Mononuclear cell (primary cell): ENCODE measurements at regions not wholly inside any gene's neighbourhood (a gene's known extent, or its start where the extent isn't known, plus 50 kb on each side); places are given as distances from the start of the nearest gene placed in this dataset.

Experiments used
- H3K27me3 ChIP-seq: 2 replicates; pipeline ENCODE4 v1.6.0; 2011; ENCODE audit warnings: low read length, control low read depth; ENCODE audit not compliant: insufficient read depth
- H3K4me1 ChIP-seq: 2 replicates; pipeline ENCODE4 v1.5.1; 2011; ENCODE audit warnings: mild to moderate bottlenecking, low read length, control low read depth; ENCODE audit not compliant: insufficient read depth
- H3K4me3 ChIP-seq: 2 replicates; pipeline ENCODE4 v1.5.1; 2011; ENCODE audit warnings: mild to moderate bottlenecking, low read length, moderate library complexity
- H3K9me3 ChIP-seq: 2 replicates; pipeline ENCODE4 v1.5.1; 2011; ENCODE audit warnings: low read depth, mild to moderate bottlenecking, control low read depth, low read length

DNA sequence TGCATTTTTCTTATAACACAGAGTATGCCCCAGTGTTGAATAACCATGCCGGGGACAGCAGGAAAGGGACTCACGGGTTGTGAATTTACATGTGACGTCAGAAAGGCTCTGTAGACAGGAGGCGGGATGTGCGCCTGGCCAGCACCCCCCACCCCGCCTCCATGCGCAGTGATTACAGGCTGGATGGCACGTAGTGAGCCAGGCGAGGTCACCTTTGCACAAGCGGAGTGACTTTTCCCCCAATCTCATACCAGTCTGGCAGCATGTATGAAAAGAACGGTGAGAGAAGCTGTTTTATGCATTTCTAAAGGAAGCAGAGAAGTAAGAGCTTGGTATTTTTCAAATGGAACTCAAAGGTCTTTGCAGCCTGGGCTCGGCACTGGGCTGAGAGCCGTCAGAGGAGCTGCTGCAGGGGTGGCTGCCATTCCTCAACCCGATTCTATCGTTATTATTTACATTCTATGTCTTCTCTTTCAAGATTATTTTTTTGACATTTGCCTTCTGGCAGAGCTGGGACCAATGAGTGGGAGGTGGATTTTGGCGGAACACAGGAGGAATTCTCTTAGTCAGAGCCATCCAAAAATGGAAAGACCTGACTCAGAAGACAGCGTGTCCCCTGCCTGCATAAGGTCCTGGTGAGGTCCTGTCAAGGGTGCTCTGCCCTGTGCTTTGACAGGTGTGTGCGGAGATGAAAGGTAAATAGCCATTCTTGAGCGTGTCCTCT, 115.6 kb upstream of the SLC45A1 start:
- Histone ChIP-seq H3K4me1 (peaks cover 18% of the 10 kb centered on the region), H3K9me3 (no peaks in the 10 kb centered on the region), H3K4me3 (no peak overlapping the region), H3K27me3 (no peaks in the 10 kb centered on the region)

DNA sequence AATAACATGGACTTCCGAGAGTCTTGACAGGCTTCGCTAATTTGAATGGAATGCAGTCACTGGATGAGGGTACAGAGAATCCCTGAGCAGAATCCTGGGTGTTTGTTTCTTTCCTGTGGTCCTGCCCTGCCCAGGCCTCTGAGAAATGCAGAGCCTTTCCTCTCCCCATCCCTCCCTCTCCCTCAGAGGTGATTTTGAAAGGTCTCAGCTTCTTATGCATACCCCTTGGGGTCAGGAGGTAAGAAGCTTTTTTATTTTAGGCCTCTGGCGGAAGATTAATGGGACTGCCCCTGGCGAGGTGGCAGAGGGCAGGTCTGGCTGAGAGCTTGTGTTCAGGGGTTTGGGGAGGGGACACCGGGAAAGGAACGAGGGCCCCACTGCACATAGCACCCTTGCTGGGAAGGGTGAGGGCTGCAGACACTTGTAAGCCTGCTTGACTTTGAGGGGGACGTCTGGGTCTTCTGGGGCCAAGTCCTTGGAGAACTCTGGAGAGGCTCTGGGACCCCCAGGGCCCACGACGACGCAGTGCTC, 116.5 kb upstream of the SLC45A1 start:
- Histone ChIP-seq H3K4me1 (peaks cover 18% of the 10 kb centered on the region), H3K9me3 (no peaks in the 10 kb centered on the region), H3K4me3 (no peak overlapping the region), H3K27me3 (no peaks in the 10 kb centered on the region)

DNA sequence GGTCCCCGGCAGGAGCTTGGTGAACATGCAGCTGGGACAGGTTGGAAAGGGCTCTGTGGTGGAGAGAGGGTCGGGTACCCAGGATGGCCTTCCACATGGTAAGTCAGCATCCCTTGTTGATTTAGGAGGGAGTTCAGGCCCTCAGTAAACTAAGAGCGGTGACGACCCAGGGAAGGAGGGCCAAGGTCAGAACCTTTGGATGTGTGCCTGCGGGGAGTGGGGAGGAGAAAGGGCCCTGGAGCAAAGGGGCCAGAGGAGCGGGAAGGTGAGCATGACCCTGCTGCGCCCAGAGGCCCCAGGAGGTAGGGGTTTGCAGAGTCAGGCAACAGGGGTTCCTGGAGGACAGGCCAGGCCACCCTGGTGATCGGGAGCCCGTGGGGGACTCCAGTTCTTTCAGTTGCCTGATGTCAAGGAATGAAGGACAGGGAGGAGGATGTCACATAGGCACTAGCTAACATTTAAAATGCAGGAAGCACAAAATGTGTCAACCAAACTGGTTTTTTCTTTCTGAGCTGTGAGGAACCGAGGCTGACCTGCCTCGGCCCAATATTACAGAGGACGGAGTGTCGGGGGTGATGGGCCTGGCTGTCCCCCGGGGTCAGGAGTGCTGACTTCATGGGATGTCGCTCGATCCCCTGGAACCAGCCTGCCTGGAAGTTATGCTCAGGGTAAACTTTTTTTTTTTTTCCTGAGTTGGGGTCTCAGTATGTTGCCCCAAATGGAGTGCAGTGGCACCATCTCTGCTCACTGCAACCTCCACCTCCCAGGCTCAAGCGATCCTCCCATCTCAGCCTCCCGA, 117.4 kb upstream of the SLC45A1 start:
- Histone ChIP-seq H3K4me1 (peaks cover 18% of the 10 kb centered on the region), H3K9me3 (no peaks in the 10 kb centered on the region), H3K4me3 (no peak overlapping the region), H3K27me3 (no peaks in the 10 kb centered on the region)

DNA sequence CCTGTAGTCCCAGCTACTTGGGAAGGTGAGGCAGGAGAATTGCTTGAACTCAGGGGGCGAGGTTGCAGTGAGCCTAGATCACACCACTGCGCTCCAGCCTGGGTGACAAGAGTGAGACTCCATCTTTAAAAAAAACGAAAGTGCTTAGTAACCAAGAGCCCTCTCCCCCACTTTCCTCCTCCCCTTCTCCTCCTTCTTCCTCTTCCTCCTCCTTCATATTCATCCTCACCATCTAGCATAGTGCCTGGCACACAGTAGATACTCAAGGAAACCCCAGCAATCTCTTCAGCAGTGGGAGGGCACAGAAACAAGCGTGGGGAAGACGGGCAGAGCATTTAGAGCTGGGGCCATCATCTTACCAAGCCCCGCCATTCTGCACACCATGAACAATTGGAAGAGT, 119.4 kb upstream of the SLC45A1 start:
- Histone ChIP-seq H3K27me3 (no peaks in the 10 kb centered on the region), H3K9me3 (no peaks in the 10 kb centered on the region), H3K4me3 (no peak overlapping the region), H3K4me1 (peaks cover 9% of the 10 kb centered on the region)

DNA sequence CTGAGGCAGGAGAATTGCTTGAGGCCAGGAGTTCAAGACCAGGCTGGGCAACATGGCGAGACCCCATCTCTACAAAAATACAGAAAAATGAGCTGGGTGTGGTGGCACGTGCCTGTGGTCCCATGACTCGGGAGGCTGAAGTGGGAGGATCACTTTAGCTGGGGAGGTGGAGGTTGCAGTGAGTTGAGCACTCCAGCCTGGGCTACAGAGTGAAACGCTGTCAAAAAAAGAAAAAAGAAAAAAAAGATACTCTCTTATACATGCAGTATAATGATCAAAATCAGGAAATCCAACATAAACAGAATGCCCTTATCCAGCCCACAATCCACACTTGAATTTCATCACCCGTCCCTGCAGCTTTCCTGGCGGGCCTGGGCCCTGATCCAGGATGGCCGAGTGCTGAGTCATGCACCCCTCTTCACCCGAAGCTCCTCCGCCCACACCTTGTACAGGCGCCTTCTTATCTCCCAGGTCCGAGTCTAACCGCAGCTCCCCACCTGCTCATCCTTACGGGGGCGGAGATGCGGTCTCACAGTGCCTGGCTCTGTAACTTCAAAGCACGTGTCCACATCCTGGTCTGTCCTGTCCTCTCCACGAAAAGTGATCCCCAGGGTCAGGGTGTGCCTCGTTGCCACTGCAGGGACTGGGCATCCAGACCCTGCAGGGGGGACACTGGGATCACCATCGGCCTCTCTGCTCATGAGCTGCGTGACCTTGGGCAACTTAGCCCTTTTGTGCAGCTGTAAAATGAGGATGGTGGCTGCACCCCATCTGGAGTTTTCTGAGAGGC, 120.2 kb upstream of the SLC45A1 start:
- Histone ChIP-seq H3K9me3 (no peaks in the 10 kb centered on the region), H3K4me1 (peaks cover 9% of the 10 kb centered on the region), H3K27me3 (no peaks in the 10 kb centered on the region), H3K4me3 (no peak overlapping the region)

DNA sequence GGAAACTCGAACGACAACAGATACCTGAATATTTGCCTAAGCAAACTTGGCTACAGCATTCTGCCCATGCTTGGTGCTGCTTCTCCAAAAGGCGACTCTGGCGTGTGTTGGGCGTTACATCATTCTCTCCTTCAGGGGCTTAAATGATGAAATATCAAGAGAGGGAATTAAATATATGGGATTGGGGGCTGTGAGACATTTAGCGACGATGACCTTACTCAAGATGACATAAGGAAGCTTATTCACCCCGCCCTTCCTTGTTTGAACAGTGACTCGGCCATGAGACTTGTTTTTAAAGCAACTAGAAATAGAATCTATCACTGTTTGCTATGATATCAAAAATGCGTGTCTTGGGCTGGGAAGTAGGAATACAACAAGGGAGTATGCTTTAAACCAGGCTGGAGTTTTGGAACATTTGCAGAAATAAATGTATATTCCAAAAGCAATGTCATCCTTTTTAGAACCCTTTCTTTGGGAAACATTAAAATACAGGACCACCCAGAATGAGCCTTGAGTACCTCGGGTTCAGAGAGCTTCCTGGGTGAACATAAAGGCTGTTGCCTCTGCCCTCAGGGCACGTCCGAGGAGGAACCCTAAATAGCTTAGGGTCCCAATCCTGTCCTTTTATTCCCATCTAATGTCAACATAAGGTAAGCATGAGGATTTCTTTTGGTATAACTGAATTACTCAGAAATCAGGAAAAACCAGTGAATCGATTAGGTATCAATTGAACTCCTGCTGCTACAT, 123.3 kb upstream of the SLC45A1 start:
- Histone ChIP-seq H3K4me3 (no peak overlapping the region), H3K27me3 (no peaks in the 10 kb centered on the region), H3K9me3 (no peaks in the 10 kb centered on the region), H3K4me1 (peaks cover 9% of the 10 kb centered on the region)

DNA sequence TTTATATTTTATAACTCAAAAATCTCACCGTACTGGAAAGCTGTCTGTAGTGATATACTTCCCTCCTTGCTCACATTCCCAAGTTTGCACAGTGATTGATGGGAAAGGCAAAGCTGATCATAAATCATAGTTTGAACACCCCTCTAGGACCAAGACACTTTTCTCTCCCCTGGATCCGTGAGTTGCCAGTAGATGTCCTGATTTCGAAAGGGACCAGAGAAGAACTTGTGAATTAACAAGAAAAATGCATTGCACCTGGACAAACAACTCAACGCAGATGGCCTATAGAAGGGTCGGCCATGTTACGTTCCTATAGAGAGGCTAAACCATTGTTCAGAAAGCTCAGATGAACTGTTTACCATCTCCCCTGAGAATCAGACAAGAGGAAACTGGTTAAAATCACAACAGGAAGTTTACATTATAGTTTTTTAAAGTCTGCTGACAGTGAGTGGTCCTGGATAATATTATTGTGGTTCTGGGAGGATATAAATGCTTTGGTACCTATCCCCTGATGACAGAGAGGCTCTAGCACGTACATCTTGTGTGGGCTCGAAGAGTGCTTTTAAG, 124.0 kb upstream of the SLC45A1 start:
- H3K4me3 ChIP-seq: no peak overlapping the region
- H3K4me1 ChIP-seq: peaks cover 9% of the 10 kb centered on the region
- H3K9me3 ChIP-seq: no peaks in the 10 kb centered on the region
- H3K27me3 ChIP-seq: no peaks in the 10 kb centered on the region

DNA sequence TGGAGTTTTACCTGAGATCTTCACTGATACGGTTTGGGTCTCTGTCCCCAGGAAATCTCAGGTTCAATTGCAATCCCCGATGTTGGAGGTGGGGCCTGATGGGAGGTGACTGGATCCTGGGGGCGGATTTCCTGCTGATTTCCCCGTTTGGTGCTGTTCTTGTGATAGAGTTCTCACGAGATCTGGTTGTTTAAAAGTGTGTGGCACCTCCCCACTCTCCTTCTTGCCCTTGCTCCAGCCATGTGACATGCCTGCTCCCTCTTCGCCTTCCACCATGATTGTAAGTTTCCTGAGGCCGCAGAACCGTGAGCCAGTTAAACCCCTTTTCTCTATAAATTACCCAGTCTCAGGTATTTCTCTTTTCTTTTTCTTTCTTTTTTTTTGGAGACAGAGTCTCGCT, 126.4 kb upstream of the SLC45A1 start:
- Histone ChIP-seq H3K27me3 (no peaks in the 10 kb centered on the region), H3K9me3 (no peaks in the 10 kb centered on the region), H3K4me1 (peaks cover 4% of the 10 kb centered on the region), H3K4me3 (no peak overlapping the region)

DNA sequence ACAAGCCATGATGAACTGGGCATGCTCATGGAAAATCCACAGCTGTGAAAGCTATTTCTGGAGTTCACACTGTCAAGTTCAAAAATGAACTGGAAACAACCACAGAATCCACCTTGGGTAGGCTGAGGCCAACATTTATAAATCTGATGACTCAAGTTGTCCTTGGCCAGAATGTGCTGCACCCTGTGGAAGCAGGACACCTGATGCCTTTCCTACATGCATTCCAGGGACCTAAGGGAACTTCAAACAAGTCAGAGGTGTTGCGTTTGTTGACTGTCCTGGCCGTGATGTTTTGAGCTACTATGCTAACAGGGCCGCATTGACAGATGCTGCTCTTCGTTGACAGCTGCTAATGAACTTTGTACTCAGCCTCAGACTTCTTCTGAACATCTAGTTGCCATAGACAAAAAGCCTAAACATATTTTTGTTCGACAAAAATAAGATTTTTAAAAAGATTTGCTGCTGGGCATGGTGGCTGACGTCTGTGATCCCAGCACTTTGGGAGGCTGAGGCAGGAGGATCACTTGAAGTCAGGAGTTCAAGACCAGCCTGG, 127.9 kb upstream of the SLC45A1 start:
- H3K9me3 ChIP-seq: no peaks in the 10 kb centered on the region
- H3K4me3 ChIP-seq: no peak overlapping the region
- H3K4me1 ChIP-seq: peaks cover 4% of the 10 kb centered on the region
- no peaks in the 10 kb centered on the region for H3K27me3 ChIP-seq

DNA sequence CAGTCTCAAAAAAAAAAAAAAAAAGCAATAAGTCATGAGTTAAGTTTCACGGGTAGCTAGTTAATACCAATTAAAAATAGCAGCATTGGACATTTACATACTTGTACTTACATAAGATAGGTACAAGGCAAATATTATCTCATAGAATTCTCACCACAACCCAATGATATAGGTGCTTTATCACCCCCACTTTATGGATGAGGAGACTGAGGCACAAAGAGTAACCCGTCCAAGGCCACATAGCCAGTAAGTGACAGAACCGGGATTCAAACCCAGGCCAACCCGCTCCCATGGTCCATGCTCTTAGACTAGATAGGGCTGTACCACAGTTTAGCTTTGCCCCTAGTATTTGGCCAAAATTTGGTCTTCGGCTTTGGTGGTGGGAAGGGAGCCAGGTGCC, 132.5 kb upstream of the SLC45A1 start:
- Histone ChIP-seq H3K4me1 (peaks cover 4% of the 10 kb centered on the region), H3K4me3 (no peak overlapping the region), H3K27me3 (no peaks in the 10 kb centered on the region), H3K9me3 (no peaks in the 10 kb centered on the region)

DNA sequence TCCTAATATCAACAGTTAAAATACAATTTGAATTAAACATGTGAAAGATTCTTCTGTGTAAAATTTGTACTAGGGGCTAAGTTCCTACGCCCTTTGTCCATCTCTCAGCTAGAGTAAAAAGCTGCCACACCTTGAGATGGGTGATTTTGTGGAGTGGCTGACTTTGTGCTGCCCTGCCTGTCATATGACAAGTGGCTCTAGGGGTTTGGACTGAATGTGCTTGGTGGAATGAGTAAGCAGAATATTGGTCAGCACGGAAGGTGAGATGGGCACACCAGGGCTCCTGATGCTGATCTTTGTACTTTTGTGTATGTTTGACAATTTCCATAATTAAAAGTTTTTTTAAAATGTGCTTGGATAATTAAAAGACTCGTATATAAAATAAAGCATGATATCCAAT, 133.6 kb upstream of the SLC45A1 start:
- Histone ChIP-seq H3K27me3 (no peaks in the 10 kb centered on the region), H3K4me3 (no peak overlapping the region), H3K9me3 (peaks cover 2% of the 10 kb centered on the region), H3K4me1 (peaks cover 4% of the 10 kb centered on the region)

DNA sequence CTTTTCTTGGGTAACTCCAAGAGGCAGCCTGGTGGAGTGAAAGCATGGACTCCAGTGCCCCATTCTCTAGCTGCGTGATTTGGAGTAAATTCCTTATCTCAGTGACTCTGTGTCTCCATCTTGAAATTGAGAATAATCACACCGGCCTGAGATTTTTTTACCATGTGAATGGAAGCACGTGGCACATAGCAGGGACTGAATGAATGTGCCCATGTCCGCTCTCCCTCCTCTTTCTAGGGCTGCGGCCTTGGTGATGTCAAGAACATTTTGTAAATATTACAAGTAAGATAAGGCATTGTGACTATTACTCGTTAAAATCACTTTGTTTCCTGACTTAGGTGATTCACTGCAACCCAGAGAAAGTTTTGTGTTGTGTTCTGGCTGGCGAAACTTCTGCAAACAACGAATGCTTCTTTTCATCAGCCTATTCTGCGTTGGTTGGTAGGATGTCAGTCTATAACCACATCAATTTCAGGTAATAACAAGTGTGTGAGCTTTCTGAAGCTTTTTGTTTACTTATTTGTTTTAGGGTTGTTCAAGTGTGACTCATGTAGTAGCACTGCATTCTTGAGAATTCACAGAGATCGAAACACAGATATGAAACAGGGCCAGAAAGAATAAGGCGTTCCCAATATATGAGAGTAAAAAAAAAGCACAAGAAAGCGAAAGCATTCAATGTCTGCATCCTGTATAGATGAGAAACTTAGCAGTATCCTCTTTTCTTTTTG, 135.7 kb upstream of the SLC45A1 start:
- Histone ChIP-seq H3K4me1 (peaks cover 4% of the 10 kb centered on the region), H3K9me3 (peaks cover 11% of the 10 kb centered on the region), H3K27me3 (no peaks in the 10 kb centered on the region), H3K4me3 (no peak overlapping the region)

DNA sequence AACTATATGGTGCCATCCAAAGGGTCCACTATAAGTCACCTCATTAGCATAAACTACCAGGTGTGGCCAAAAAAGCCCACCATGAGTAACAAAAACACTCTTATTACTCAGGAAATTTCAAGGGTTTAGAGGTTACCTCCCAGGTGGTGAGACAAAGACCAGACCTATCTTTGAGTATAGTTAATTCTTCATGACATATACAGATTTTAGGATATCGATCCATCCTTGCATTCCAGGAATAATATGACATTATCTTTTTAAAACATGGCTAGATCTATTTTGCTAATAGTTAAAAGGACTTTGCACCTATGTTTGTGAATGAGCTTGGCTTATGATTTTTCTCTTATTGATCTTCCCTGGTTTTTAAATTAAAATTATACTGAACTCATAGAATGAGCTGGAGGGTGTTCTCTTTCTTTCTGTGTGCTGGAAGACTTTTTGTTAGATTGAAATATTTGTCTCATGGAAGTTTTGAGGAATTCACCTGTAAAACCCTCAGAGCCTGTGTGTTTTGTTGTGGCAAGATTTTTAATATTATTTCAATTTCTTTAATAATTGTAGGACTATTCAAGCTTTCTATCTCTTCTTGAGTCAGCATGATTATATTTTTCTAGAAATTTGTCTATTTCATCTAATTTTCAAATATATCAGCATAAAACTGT, 138.7 kb upstream of the SLC45A1 start:
- Histone ChIP-seq H3K9me3 (peaks cover 11% of the 10 kb centered on the region), H3K27me3 (no peaks in the 10 kb centered on the region), H3K4me1 (peaks cover 4% of the 10 kb centered on the region), H3K4me3 (no peak overlapping the region)
